Neural progenitor cell (in vitro differentiated cells): ENCODE measurements at regions not wholly inside any gene's neighbourhood (a gene's known extent, or its start where the extent isn't known, plus 50 kb on each side); places are given as distances from the start of the nearest gene placed in this dataset.
"Not testable (repeated sequence)": the region's sequence is repeated elsewhere in the genome, so short reads cannot be mapped to it uniquely, and the experiment has no call there.

Experiments
- DNase-seq: peaks from one replicate; pipeline ENCODE4 v3.0.0-alpha.2; 2016; ENCODE audit warnings: low spot score
- H2AFZ ChIP-seq: fragments of 200-600 bp; sonication (generic); replicated peaks from 2 replicates; pipeline ENCODE4 v1.6.1; 2016; ENCODE audit warnings: antibody characterized with exemption
- H3F3A ChIP-seq: fragments of 200-600 bp; sonication (generic); 2 replicates; pipeline ENCODE4 v1.6.1; 2016; ENCODE audit warnings: antibody characterized with exemption, low read depth
- H3K27ac ChIP-seq: fragments of 200-600 bp; sonication (generic); 2 replicates; pipeline ENCODE4 v1.5.1; 2016; ENCODE audit warnings: mild to moderate bottlenecking
- H3K27me3 ChIP-seq: fragments of 200-600 bp; sonication (generic); 2 replicates; pipeline ENCODE4 v1.6.1; 2016; ENCODE audit warnings: mild to moderate bottlenecking, moderate library complexity
- H3K36me3 ChIP-seq: fragments of 200-600 bp; sonication (generic); 2 replicates; pipeline ENCODE4 v1.5.1; 2016
- H3K4me1 ChIP-seq: fragments of 200-600 bp; sonication (generic); 2 replicates; pipeline ENCODE4 v1.6.1; 2016; ENCODE audit warnings: mixed run types
- H3K4me2 ChIP-seq: fragments of 200-600 bp; sonication (generic); 2 replicates; pipeline ENCODE4 v1.6.1; 2016
- H3K4me3 ChIP-seq: fragments of 200-600 bp; sonication (generic); 2 replicates; pipeline ENCODE4 v1.5.1; 2016
- H3K79me2 ChIP-seq: fragments of 200-600 bp; sonication (generic); 2 replicates; pipeline ENCODE4 v1.6.1; 2016; ENCODE audit warnings: low read depth
- H3K9ac ChIP-seq: fragments of 200-600 bp; sonication (generic); 2 replicates; pipeline ENCODE4 v1.6.1; 2016
- H3K9me3 ChIP-seq: fragments of 200-600 bp; sonication (generic); 2 replicates; pipeline ENCODE4 v1.5.1; 2016; ENCODE audit warnings: low read depth
- H4K20me1 ChIP-seq: fragments of 200-600 bp; sonication (generic); 2 replicates; pipeline ENCODE4 v1.6.1; 2016; ENCODE audit warnings: low read depth
- H3K27ac Mint-ChIP-seq: 3 replicates; pipeline ENCODE4 v1.8.0; 2021; ENCODE audit warnings: mixed read lengths
- H3K27me3 Mint-ChIP-seq: 2 replicates; pipeline ENCODE4 v1.8.0; 2022; ENCODE audit warnings: low read depth, mild to moderate bottlenecking, inconsistent platforms, moderate library complexity, mixed read lengths; ENCODE audit not compliant: insufficient read depth
- H3K36me3 Mint-ChIP-seq: 3 replicates; pipeline ENCODE4 v1.8.0; 2021; ENCODE audit warnings: mixed read lengths
- H3K4me1 Mint-ChIP-seq: 3 replicates; pipeline ENCODE4 v1.8.0; 2021; ENCODE audit warnings: mixed read lengths
- H3K4me3 Mint-ChIP-seq: 3 replicates; pipeline ENCODE4 v1.8.0; 2021; ENCODE audit warnings: mild to moderate bottlenecking, moderate library complexity, mixed read lengths
- H3K9me3 Mint-ChIP-seq: 3 replicates; pipeline ENCODE4 v1.8.0; 2020; ENCODE audit warnings: mixed read lengths
- EZH2 ChIP-seq: fragments of 200-600 bp; sonication (generic); IDR thresholded peaks from 2 replicates; pipeline ENCODE4 v1.6.1; 2017; ENCODE audit warnings: antibody characterized with exemption, mild to moderate bottlenecking, moderate library complexity
- EZH2phosphoT487 ChIP-seq: fragments of 200-600 bp; sonication (generic); IDR thresholded peaks from 2 replicates; pipeline ENCODE4 v1.6.1; 2017; ENCODE audit warnings: antibody characterized with exemption
- TF ChIP-seq, protein P1 (sequence below): fragments of 200-600 bp; sonication (generic); IDR thresholded peaks from 2 replicates; pipeline ENCODE4 v1.5.1; 2017; ENCODE audit warnings: antibody characterized with exemption, mild to moderate bottlenecking

DNA sequence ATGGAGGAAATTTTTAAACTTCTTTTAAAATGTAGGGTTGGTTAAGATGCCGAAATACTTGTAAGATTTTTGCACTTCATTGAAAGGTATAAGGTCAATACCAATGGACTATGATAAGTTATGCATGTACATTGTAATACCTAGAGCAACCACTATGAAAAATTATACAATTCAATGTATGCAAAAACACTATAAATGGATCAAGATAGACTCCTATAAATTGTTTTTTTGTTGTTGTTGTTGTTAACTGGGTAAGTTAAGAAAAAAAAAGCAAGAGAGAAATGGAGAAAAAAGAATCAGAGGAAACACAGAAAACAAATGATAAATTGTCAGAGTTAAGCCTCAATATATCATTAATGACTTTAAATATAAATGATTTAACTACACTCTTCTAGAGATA, 421.2 kb downstream of the TMEM182 start:
- H2AFZ ChIP-seq: no peak overlapping the region
- H3K27ac Mint-ChIP-seq: no peak overlapping the region
- H3K27me3 ChIP-seq: peaks cover 36% of the 10 kb centered on the region
- no peaks in the 10 kb centered on the region for H3K9me3 ChIP-seq
- H4K20me1 ChIP-seq: no peaks in the 10 kb centered on the region
- no peaks in the 10 kb centered on the region for H3F3A ChIP-seq
- H3K9ac ChIP-seq: no peak overlapping the region
- H3K9me3 Mint-ChIP-seq: peaks cover 9% of the 10 kb centered on the region
- no peaks in the 10 kb centered on the region for H3K4me1 Mint-ChIP-seq
- no peak overlapping the region for H3K4me2 ChIP-seq
- H3K36me3 Mint-ChIP-seq: peaks cover 2% of the 10 kb centered on the region
- H3K4me3 Mint-ChIP-seq: no peak overlapping the region
- peaks cover 2% of the 10 kb centered on the region for H3K27me3 Mint-ChIP-seq
- no peak for DNase-seq
- H3K36me3 ChIP-seq: no peaks in the 10 kb centered on the region
- no peak overlapping the region for H3K4me3 ChIP-seq
- TF ChIP-seq EZH2 (no peak), EZH2phosphoT487 (no peak)
- TF ChIP-seq, protein P1, sequence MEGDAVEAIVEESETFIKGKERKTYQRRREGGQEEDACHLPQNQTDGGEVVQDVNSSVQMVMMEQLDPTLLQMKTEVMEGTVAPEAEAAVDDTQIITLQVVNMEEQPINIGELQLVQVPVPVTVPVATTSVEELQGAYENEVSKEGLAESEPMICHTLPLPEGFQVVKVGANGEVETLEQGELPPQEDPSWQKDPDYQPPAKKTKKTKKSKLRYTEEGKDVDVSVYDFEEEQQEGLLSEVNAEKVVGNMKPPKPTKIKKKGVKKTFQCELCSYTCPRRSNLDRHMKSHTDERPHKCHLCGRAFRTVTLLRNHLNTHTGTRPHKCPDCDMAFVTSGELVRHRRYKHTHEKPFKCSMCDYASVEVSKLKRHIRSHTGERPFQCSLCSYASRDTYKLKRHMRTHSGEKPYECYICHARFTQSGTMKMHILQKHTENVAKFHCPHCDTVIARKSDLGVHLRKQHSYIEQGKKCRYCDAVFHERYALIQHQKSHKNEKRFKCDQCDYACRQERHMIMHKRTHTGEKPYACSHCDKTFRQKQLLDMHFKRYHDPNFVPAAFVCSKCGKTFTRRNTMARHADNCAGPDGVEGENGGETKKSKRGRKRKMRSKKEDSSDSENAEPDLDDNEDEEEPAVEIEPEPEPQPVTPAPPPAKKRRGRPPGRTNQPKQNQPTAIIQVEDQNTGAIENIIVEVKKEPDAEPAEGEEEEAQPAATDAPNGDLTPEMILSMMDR: no peak
- no peak overlapping the region for H3K27ac ChIP-seq
- no peaks in the 10 kb centered on the region for H3K79me2 ChIP-seq
- H3K4me1 ChIP-seq: peaks cover 9% of the 10 kb centered on the region

DNA sequence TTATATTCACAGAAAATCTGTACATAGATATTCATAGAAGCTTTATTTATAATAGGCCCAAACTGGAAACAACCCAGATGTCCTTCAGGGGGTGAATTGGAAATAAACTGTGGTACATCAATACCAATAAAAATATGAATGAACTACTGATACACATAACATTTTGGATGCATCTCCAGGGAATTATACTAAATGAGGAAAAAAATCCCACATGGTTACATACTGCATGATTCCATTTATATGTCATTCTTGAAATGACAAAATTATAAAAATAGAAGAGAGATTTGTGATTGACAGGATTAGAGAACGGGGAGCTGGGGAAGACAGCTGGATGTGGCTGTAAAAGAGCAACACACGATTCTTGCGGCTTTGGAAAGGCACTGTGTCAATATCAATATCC, 435.0 kb downstream of the TMEM182 start:
- Histone ChIP-seq H3K27me3 (no peaks in the 10 kb centered on the region), H3K4me3 (no peak overlapping the region), H3K36me3 (no peaks in the 10 kb centered on the region), H3K9me3 (no peaks in the 10 kb centered on the region), H3K9ac (no peak overlapping the region), H3K79me2 (no peaks in the 10 kb centered on the region), H3K27ac (no peak overlapping the region), H4K20me1 (no peaks in the 10 kb centered on the region), H2AFZ (no peak overlapping the region), H3K4me1 (no peaks in the 10 kb centered on the region), H3F3A (no peaks in the 10 kb centered on the region), H3K4me2 (no peak overlapping the region)
- Mint-ChIP-seq H3K27me3 (no peaks in the 10 kb centered on the region), H3K27ac (no peak overlapping the region), H3K36me3 (no peaks in the 10 kb centered on the region), H3K4me1 (no peaks in the 10 kb centered on the region), H3K9me3 (peaks cover 27% of the 10 kb centered on the region), H3K4me3 (no peak overlapping the region)
- TF ChIP-seq EZH2phosphoT487 (no peak), EZH2 (no peak)
- TF ChIP-seq, protein P1: no peak
- DNase-seq: no peak

DNA sequence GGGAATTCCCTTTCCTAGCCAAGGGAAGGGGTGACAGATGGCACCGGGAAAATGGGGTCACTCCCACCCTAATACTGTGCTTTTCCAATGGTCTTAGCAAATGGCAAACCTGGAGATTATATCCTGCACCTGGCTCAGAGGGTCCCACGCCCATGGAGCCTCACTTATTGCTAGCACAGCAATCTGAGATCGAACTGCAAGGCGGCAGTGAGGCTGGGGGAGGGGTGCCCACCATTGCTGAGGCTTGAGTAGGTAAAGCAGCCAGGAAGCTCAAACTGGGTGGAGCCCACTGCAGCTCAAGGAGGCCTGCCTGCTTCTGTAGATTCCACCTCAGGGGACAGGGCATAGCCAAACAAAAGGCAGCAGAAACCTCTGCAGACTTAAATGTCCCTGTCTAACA, 438.9 kb downstream of the TMEM182 start:
- not testable (repeated sequence) for H3K9ac ChIP-seq, H3K27ac ChIP-seq, H3K79me2 ChIP-seq, H2AFZ ChIP-seq, H3F3A ChIP-seq, H3K27ac Mint-ChIP-seq, H3K4me3 Mint-ChIP-seq, H3K36me3 Mint-ChIP-seq, H3K4me1 Mint-ChIP-seq, H4K20me1 ChIP-seq, H3K36me3 ChIP-seq, H3K4me2 ChIP-seq, H3K4me3 ChIP-seq, H3K27me3 ChIP-seq, H3K27me3 Mint-ChIP-seq, DNase-seq, H3K9me3 ChIP-seq, H3K4me1 ChIP-seq
- peaks cover 21% of the 10 kb centered on the region for H3K9me3 Mint-ChIP-seq

DNA sequence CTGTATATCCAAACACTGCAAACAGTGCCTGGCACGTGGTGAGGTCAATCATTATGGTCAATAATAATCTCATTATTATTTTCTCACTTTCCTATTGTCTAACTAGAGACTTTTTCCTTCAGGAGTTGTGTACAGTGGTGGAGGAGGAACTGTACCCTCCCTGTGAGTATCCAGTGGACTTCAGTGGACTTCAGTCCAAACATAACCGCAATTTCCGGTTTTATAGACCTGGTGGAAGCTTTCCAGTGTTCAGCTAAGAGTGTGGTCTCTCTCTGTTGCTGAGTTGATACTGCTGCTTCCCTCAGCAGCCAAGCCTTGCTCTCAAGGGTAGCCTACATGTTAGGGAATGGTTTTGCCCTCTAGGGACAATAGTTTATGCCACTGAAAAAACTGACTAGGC, 447.1 kb downstream of the TMEM182 start:
- H3K4me3 ChIP-seq: no peak overlapping the region

More for the DNA sequence above, 447.1 kb downstream of the TMEM182 start:
- H3K79me2 ChIP-seq: no peaks in the 10 kb centered on the region
- H3K4me1 ChIP-seq: peaks cover 8% of the 10 kb centered on the region
- DNase-seq: no peak
- Mint-ChIP-seq H3K36me3 (no peaks in the 10 kb centered on the region), H3K27me3 (no peaks in the 10 kb centered on the region), H3K9me3 (no peaks in the 10 kb centered on the region), H3K4me1 (peaks cover 6% of the 10 kb centered on the region), H3K4me3 (no peak overlapping the region), H3K27ac (no peak overlapping the region)
- no peaks in the 10 kb centered on the region for H3K36me3 ChIP-seq
- no peak overlapping the region for H3K27ac ChIP-seq
- no peak overlapping the region for H3K4me2 ChIP-seq
- TF ChIP-seq EZH2phosphoT487 (no peak), EZH2 (no peak)
- TF ChIP-seq, protein P1: no peak
- no peak overlapping the region for H3K9ac ChIP-seq
- H2AFZ ChIP-seq: no peak overlapping the region
- no peaks in the 10 kb centered on the region for H3K9me3 ChIP-seq
- no peaks in the 10 kb centered on the region for H4K20me1 ChIP-seq
- H3F3A ChIP-seq: no peaks in the 10 kb centered on the region
- H3K27me3 ChIP-seq: no peaks in the 10 kb centered on the region
